ENCODE measurements at regions not wholly inside any gene's neighbourhood (a gene's known extent, or its start where the extent isn't known, plus 50 kb on each side); places are given as distances from the start of the nearest gene placed in this dataset.
A peak's percentile ranks its signal among the peaks of the same experiment; 100 is the strongest.

DNA sequence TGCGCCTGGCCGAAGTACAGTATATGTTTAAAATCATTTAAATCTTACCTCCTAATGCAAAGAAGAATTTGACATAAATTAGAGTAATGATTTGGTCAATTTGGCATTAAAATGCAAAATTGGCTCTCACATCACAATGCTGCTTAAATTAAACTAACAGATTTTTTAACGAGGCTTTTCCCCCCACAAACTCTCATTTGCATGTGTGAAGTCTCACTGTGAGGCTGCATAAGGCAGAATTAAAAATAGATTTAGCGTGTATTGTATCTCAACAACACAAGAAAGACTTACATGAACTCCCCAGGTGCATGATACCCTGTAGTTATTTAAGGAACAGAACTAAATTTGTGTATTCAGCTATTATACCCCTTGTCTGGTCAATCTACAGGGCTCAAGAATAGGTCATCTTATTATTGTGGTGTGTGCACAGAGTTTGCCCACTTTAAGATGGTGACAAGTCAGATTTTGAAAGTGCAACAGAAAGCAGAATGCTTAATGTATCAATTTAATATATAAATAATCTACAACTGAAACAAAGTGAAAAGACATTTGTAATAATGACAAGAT is 897.9 kb downstream of the EPHA3 start:
- H3K4me3 ChIP-seq = no peak overlapping the region
- no peaks in the 10 kb centered on the region for H4K20me1 ChIP-seq (ENCODE audit: insufficient read depth, poor library complexity, severe bottlenecking)
- no peaks in the 10 kb centered on the region for H3K79me2 ChIP-seq
- H3K27ac ChIP-seq = no peak overlapping the region
- DNase-seq (ENCODE audit: low spot score) = no peak
- H3K9me2 ChIP-seq (replicated peaks; ENCODE audit: insufficient read depth) = no peaks in the 10 kb centered on the region
- H3K36me3 ChIP-seq (replicated peaks; ENCODE audit: insufficient read depth, low read depth) = no peaks in the 10 kb centered on the region
- TF ChIP-seq EZH2 (IDR thresholded peaks at IDR 0.05; ENCODE audit: borderline replicate concordance) = no peak
- TF ChIP-seq, protein P1, sequence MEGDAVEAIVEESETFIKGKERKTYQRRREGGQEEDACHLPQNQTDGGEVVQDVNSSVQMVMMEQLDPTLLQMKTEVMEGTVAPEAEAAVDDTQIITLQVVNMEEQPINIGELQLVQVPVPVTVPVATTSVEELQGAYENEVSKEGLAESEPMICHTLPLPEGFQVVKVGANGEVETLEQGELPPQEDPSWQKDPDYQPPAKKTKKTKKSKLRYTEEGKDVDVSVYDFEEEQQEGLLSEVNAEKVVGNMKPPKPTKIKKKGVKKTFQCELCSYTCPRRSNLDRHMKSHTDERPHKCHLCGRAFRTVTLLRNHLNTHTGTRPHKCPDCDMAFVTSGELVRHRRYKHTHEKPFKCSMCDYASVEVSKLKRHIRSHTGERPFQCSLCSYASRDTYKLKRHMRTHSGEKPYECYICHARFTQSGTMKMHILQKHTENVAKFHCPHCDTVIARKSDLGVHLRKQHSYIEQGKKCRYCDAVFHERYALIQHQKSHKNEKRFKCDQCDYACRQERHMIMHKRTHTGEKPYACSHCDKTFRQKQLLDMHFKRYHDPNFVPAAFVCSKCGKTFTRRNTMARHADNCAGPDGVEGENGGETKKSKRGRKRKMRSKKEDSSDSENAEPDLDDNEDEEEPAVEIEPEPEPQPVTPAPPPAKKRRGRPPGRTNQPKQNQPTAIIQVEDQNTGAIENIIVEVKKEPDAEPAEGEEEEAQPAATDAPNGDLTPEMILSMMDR (IDR thresholded peaks at IDR 0.05; ENCODE audit: poor library complexity) = no peak
- TF ChIP-seq EZH2phosphoT487 (IDR thresholded peaks at IDR 0.05; ENCODE audit: low read depth, severe bottlenecking, unreplicated experiment) = no peak
- H3K27me3 ChIP-seq = no peaks in the 10 kb centered on the region
- H3K4me1 ChIP-seq (ENCODE audit: insufficient read depth) = peaks cover 4% of the 10 kb centered on the region
- no peak overlapping the region for H3K4me2 ChIP-seq
- H2AFZ ChIP-seq = no peak overlapping the region
- 83% methylated on average over 4 of the region's 4 CpGs for WGBS (ENCODE audit: low lambda C conversion rate, missing lambda C conversion rate)
- H3K9me3 ChIP-seq (ENCODE audit: low read depth) = no peaks in the 10 kb centered on the region

DNA sequence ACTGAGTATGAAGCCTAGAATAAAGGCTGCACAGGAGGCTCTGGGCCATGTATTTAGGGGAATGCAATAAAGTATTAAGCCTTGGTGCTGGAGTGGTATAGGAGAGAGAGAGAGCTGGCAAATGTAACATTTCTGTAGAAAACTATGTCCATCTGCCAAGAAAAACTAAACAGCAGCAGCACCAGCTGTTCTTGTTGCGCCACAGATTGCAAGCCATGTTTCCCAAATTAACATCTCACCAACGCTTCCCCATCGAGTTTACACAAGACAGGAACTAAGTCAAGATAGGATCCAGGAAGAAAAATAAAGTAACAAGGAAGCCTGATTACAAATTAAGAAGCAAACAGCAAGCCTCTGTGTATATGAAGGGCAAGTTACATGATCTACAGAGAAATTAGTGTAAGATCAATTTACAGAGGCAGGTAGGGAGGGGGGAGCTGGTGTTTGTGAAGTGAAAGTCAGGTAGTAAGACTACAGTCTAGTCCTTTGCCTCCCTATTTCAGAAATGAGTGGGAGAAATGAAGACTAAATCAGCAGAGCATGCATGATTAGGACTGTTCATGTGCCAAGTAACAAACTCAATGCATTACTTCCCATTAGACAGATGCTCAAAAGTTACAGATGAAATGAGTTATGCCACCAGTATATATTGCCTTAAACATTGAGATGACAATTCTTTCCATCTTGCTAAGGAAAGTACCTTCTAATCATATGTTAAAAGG is 900.5 kb downstream of the EPHA3 start:
- Histone ChIP-seq H2AFZ (no peak overlapping the region), H3K4me3 (no peak overlapping the region), H3K27me3 (no peaks in the 10 kb centered on the region), H4K20me1 (ENCODE audit: insufficient read depth, poor library complexity, severe bottlenecking) (no peaks in the 10 kb centered on the region), H3K79me2 (no peaks in the 10 kb centered on the region), H3K27ac (no peak overlapping the region), H3K36me3 (replicated peaks; ENCODE audit: insufficient read depth, low read depth) (no peaks in the 10 kb centered on the region), H3K9me2 (replicated peaks; ENCODE audit: insufficient read depth) (no peaks in the 10 kb centered on the region), H3K4me2 (no peak overlapping the region), H3K9me3 (ENCODE audit: low read depth) (no peaks in the 10 kb centered on the region), H3K4me1 (ENCODE audit: insufficient read depth) (peaks cover 10% of the 10 kb centered on the region)
- DNase-seq (ENCODE audit: low spot score) = no peak
- WGBS (ENCODE audit: low lambda C conversion rate, missing lambda C conversion rate) = 56% methylated on average over 3 of the region's 3 CpGs
- no peak for TF ChIP-seq EZH2 (IDR thresholded peaks at IDR 0.05; ENCODE audit: borderline replicate concordance)
- TF ChIP-seq, protein P1 (IDR thresholded peaks at IDR 0.05; ENCODE audit: poor library complexity) = no peak
- TF ChIP-seq EZH2phosphoT487 (IDR thresholded peaks at IDR 0.05; ENCODE audit: low read depth, severe bottlenecking, unreplicated experiment) = no peak

DNA sequence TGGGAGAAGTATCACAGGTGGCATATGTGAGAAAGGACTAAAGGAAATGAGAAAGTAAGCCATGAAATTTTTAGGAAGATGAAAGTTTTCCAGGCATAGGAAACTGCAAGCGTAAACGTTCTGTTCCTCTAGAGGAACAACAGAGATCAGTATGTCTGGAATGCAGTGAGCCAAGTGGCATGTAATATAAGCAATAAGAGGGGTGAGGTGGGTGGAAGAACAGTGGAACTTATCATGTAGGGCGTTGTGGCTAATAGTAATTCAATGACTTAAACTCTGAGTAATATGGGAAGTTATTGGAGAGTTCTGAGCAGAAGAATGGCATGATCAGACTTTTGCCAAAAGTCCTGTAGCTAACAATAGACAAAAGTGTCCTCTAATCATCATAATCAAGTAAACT is 902.9 kb downstream of the EPHA3 start:
- peak overlapping the region; percentile 65 for H3K4me2 ChIP-seq
- WGBS (ENCODE audit: low lambda C conversion rate, missing lambda C conversion rate) = 18% methylated on average over 3 of the region's 3 CpGs

More for the DNA sequence above, 902.9 kb downstream of the EPHA3 start:
- no peak overlapping the region for H2AFZ ChIP-seq
- DNase-seq (ENCODE audit: low spot score) = no peak
- no peaks in the 10 kb centered on the region for H4K20me1 ChIP-seq (ENCODE audit: insufficient read depth, poor library complexity, severe bottlenecking)
- H3K36me3 ChIP-seq (replicated peaks; ENCODE audit: insufficient read depth, low read depth) = no peaks in the 10 kb centered on the region
- H3K4me3 ChIP-seq = no peak overlapping the region
- H3K4me1 ChIP-seq (ENCODE audit: insufficient read depth) = peaks cover 10% of the 10 kb centered on the region
- H3K9me3 ChIP-seq (ENCODE audit: low read depth) = no peaks in the 10 kb centered on the region
- H3K79me2 ChIP-seq = no peaks in the 10 kb centered on the region
- no peaks in the 10 kb centered on the region for H3K27me3 ChIP-seq
- peak overlapping the region; percentile 40 for H3K27ac ChIP-seq
- H3K9me2 ChIP-seq (replicated peaks; ENCODE audit: insufficient read depth) = no peaks in the 10 kb centered on the region
- TF ChIP-seq EZH2 (IDR thresholded peaks at IDR 0.05; ENCODE audit: borderline replicate concordance) = no peak
- TF ChIP-seq, protein P1 (IDR thresholded peaks at IDR 0.05; ENCODE audit: poor library complexity) = no peak
- TF ChIP-seq EZH2phosphoT487 (IDR thresholded peaks at IDR 0.05; ENCODE audit: low read depth, severe bottlenecking, unreplicated experiment) = no peak

All from hepatocyte (in vitro differentiated cells).